GM21390 (cell line): ENCODE measurements at regions not wholly inside any gene's neighbourhood (a gene's known extent, or its start where the extent isn't known, plus 50 kb on each side); places are given as distances from the start of the nearest gene placed in this dataset.
A peak's percentile ranks its signal among the peaks of the same experiment; 100 is the strongest.

Source experiments
- ATAC-seq: cut with Tn5 transposase; IDR thresholded peaks from one replicate; pipeline ENCODE4 v1.9.1; 2021; ENCODE audit not compliant: unreplicated experiment

DNA sequence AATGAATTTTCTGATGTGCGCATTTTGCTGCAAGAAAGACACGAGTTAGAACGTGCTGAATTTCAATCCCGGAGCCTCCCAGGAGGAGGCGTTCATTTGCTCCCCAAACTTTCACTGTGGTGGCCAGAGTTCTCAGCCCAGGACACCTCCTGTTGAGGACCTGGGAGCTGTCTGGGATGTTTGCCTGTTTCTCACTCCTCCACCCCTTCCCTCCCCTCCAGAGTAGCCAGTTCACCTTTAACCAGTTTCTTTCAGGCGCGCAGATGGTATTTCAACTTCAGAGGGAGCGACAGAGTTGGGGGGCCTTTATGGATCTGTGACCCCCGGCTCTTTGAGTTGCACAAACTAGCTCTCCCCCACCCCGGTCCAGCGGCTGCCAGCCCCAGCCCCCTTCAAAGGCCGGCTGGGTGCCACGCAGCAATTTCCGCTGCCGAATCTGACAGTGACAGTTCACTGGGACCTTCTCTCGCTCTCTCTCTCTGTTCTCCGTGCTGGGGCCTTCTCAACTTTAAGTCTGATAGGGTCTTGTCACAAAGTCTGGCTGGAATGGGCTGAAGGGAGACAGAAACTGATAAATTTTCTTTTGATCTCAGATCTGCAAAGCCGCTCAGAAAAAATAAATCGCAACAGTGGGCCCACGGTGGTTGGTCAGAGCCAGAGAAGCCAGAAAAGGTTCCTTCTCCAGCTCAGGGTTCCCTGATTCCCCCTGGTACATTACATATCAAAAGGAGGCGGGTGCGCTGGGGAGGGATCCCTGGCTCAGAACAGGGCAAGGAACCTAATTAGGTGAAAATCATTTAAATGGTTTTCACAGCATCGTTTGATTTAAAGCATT is 100.0 kb upstream of the STX18 start:
- ATAC-seq, result no peak

GRCh38 chr4:4641254-4641653 is 99.4 kb upstream of the STX18 start:
- no peak for ATAC-seq

DNA sequence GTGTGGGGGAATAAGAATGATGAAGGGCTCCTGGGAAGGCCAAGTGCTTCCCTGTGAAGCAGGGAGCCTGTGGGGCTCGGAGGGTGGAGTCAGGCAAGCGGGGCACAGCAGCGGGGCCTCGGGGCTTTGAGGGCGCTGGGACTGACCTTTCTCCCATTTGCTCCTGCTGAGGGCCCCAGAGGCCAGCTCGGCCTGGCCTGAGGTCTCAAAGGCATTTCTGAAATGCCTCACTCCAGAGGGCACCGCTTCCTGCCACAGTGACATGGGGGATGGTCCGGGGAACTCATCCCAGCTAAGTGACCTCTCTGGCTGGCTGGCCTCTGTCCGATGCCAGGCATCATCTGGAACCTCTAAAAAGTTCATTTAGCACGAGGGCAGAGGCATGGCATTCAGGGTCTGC is 98.8 kb upstream of the STX18 start:
- no peak for ATAC-seq

GRCh38 chr4:4639370-4639769 is 97.5 kb upstream of the STX18 start:
- no peak for ATAC-seq

DNA sequence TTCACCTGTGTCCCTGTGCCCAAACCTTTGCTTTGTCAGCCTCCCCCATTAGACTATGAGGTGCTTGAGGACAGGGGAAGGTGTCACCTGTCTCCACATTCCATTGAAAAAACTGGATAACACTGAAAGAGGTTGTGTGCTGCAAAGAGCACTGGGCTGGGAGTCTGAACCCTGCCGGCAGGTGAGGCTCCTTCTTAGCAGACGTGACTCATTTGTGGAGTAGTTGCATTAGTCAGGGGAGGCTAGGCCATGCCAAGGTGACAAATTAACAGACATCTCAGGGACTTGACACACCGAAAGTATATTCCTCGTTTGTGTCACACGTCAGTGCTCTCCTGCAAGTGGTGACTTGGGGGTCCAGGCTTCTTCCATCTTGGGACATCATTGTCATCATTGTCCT is 95.9 kb upstream of the STX18 start:
- ATAC-seq, result peak; percentile 70

- no peak for ATAC-seq
Observed at GRCh38 chr4:4633431-4633830, 91.6 kb upstream of the STX18 start.

DNA sequence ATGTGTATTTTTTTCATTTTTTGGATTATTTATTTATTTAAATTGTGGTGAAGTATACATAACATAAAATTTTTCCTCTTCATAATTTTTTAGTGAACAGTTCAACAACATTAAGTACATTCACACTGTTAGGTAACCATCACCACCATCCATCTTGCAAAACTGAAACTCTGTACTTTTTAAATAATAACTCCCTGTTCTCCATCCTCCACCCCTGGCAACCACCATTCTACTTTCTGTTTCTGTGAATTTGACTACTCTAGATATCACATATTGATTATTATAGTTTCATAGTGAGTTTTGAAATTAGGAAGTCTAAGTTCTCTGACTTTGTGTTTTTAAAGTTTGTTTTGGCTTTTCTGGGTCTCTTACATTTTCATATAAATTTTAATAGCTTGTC is 89.3 kb upstream of the STX18 start:
- ATAC-seq, result peak; percentile 90

DNA sequence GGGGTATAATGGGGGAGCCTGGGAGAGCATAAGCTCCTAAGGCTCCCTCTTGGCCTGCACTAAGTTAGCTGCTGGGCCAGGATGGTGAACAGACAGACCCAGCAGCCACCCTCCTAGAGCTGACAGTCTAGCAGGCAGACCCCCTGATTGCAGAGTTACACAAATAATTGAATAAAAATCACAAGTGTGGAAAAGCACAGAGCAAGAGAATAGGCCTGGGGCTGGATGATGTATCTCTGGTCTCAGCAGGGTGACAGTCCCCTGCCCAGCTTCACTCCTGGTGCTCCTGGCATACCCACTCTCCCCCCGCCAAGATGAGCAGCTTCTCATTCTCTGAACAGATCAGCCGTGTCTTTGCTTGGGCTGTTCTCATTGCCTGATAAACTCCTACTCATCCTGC is 86.1 kb upstream of the STX18 start:
- no peak for ATAC-seq

GRCh38 chr4:4627111-4627510 is 85.3 kb upstream of the STX18 start:
- ATAC-seq, result no peak

DNA sequence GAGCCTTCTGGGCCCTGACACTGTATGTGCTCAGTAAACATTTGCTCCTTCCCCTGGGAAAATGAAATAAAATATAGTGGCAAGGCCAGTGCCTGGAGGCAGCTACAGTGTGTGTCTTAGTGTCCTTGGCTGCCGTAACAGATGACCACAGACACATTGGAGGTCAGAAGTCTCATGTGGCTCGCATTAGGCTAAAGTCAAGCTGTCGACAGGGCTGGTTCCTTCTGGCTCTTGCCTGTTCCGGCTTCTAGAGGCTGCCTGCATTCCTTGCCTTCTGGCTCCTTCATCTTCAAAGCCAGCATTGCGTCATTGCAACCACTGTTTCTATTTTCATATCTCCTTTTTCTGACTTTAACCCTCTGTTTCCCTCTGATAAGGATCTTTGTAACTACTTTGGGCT is 83.6 kb upstream of the STX18 start:
- ATAC-seq, result no peak

DNA sequence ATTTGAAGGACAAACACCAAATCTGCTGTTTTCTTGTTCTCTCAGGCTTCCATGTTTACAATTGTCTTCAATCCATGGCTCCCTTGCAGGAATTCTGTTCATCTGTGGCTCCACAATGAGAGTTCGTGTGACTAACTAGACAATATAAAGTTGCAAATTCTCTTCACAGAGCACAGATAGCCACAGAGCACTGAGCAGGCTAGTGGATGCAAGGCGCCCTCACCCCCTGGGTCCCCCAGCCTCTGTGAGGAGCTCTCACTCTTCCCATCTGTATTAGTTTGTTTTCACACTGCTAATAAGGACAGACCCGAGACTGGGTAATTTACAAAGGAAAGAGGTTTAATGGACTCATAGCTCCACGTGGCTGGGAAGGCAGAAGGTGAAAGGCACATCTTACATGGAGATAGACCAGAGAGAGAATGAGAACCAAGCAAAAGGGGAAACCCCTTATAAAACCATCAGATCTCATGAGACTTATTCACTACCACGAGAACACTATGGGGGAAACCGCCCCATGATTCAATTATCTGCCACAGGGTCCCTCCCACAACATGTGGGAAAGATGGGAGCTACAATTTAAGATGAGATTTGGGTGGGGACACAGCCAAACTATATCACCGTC is 82.5 kb upstream of the STX18 start:
- no peak for ATAC-seq

- ATAC-seq, result no peak
Observed at GRCh38 chr4:4619821-4620220, 78.0 kb upstream of the STX18 start.

DNA sequence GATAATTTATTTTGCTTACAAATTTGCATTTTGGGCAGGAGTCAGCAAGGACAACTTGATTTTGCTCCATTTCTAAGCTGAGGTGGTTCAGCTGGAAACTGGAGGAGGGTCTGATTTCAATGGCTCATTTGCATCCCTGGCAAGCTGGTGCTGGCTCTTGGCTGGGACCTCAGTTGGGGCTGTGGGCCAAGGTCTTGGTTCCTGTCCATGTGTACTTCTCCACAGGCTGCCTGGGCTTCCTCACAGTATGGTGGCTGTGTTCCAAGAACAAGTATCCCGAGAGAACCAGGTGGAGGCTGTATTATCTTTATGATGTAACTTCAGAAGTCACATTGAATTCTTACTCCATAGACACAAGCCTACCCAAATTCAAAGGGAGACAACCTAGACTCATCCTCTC is 77.0 kb upstream of the STX18 start:
- no peak for ATAC-seq

DNA sequence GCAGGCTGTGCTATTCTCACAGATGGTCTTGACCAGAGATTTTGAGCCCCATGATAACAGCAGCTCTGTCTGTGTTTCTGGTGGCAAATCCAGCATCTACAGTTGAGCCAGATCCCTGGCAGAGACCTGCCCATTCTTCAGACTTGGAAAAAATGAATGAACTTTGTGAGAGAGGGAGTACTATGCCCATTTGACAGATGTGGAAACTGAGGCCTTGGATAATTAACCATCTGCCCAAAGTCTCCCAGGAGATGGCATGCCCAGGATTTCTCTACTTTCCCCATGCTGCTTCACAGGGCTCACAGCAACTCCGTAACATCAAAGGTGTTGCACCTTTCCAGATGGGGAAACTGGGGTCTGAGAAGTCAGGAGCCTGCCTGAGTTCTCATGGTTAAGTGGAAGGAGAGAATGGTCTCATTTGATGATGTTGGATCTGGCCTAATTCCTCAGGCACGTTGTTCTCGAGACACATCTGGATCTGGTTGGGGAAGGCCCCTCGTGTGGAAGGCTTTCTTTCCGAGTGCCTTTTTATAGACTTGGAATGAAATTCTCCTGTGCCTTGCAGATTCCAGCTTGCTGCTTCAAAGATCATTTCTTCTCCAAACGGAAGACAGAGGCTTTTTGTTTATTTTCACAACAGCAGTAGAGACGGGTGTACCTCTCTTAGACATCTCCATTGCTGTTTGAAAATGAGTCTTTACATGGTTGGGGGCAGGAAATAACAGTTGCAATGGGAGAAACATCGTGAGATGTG is 73.3 kb upstream of the STX18 start:
- ATAC-seq, result no peak

- ATAC-seq, result no peak
Observed at GRCh38 chr4:4613641-4614286, 71.9 kb upstream of the STX18 start.

DNA sequence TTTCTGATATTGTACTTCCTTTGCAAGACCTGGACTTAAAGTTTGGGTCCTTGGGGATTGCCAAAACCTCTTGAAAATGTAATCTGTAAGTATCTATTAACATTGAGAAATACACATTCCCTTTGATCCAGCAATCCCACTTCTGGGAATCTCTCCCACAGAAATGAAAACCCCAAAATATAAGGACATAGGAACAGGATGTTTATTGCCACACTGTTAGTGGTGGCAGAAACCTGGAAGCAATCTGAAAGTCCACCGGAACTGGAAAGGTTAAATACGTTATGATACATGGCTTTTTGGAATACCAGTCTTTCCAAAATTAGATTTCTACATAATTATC is 71.2 kb upstream of the STX18 start:
- ATAC-seq, result no peak

GRCh38 chr4:4610672-4611071 is 68.8 kb upstream of the STX18 start:
- no peak for ATAC-seq

DNA sequence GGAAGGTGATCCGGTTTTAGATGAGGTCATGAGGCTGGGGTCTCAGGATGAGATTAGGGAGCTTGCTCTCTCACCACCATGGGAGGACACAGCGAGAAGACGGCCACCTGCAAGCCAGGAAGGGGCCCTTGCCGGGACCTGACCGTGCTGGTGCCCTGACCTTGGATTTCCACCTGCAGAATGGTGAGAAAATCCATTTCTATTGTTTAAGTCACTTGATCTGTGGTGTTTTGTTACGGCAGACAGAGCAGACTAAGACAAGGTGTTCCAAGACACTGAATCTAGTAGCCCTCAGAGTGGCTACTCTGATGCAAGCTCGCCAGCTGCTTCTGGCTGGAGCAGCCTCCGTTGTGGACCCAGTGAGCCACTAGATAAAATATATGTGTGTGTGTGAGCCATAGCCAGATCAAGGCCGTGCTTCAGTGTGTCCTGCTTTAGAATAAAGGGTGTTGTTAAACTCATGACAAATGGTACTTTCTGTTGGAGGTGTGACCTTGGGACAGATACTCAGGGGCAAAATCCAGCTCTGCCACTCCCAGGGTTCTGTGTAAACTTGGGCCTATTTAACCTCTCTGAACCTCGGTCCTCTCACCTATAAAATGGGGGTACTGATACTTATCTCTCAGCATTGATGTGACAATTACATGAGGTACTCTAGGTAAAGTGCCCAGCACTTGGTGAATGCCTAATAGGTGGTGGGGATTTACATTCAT is 67.9 kb upstream of the STX18 start:
- no peak for ATAC-seq

DNA sequence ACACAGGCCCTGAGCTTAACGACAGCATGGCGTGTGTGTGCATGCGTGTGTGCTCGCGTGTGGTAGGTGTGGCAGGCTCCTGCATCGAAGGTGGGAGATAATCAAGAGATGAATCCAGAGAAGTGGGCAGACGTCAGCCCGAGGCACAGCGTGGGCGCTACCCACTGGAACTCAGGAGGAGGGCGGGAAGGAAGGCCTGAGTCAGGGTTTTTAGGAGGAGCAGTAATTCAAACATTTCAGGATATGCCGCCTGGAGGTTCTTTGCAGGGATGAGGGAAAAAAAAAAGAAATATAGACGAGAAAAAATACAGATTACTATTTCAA is 66.3 kb upstream of the STX18 start:
- ATAC-seq, result no peak

DNA sequence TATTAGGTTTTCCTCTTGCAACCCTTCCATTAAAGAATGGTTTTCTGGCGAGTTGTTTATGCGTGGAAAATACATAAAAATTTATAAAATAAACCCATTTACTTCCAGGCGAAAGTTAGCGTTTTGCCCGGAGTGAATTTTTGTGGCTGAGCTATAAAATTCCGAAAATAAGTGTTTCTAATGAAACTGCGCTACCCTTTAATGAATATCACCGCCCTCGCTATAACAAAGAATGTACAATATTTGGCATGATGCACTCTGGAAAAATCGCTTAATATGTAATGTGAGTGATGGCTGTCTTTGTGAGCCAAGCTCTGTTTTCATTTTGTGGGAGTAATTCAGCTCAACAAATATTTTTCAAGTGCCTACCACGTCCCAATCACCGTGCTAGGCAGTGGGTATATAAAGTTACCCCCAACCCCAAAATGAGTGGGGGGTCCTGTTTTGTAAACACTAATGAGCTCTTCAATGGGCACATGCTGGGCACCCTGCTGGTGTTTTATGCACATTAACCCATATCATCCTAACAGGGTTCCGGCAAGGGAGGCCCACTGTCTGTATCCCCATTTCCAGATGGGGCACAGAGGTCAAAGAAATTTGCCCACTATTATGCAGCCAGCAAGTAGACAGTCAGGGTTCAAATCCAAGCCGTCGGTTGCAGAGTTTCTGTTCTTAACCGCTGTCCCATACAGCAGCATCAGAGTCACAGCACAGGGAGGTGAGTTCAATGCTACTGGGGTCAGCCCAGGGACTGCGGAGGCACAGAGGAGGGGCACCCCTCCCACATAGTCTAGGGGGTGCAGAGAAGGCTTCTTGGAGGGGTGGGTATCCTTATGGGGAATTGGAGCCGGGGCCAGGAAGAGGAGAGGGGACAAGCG is 65.7 kb upstream of the STX18 start:
- no peak for ATAC-seq
